Trophoblast cell (in vitro differentiated cells and primary cell): ENCODE measurements at regions not wholly inside any gene's neighbourhood (a gene's known extent, or its start where the extent isn't known, plus 50 kb on each side); places are given as distances from the start of the nearest gene placed in this dataset.

ENCODE experiments used
- DNase-seq, 2 donors: peaks; one replicate each; pipeline ENCODE4 v3.0.0-alpha.2; 2016
- H2AFZ ChIP-seq: 2 replicates; pipeline ENCODE4 v1.6.1; 2013; ENCODE audit warnings: low read length, moderate library complexity, mild to moderate bottlenecking; ENCODE audit not compliant: insufficient read depth, poor library complexity
- H2AK5ac ChIP-seq: 2 replicates; pipeline ENCODE4 v1.6.1; 2013; ENCODE audit warnings: mild to moderate bottlenecking, low read length
- H2BK120ac ChIP-seq: 2 replicates; pipeline ENCODE4 v1.6.1; 2013; ENCODE audit warnings: low read length, mild to moderate bottlenecking, moderate library complexity; ENCODE audit not compliant: insufficient read depth, poor library complexity
- H2BK12ac ChIP-seq: 2 replicates; pipeline ENCODE4 v1.6.1; 2013; ENCODE audit warnings: mild to moderate bottlenecking, low read length, moderate library complexity
- H2BK5ac ChIP-seq: 2 replicates; pipeline ENCODE4 v1.6.1; 2013; ENCODE audit warnings: low read length, low read depth, moderate library complexity, mild to moderate bottlenecking; ENCODE audit not compliant: poor library complexity
- H3K14ac ChIP-seq: 2 replicates; pipeline ENCODE4 v1.6.1; 2013; ENCODE audit warnings: mild to moderate bottlenecking, low read length
- H3K18ac ChIP-seq: 2 replicates; pipeline ENCODE4 v1.6.1; 2013; ENCODE audit warnings: mild to moderate bottlenecking, low read length
- H3K23ac ChIP-seq: 2 replicates; pipeline ENCODE4 v1.6.1; 2013; ENCODE audit warnings: low read length
- H3K27ac ChIP-seq: 2 replicates; pipeline ENCODE4 v1.5.1; 2013; ENCODE audit warnings: low read depth, mild to moderate bottlenecking, inconsistent platforms, low read length, moderate library complexity
- H3K27me3 ChIP-seq: 2 replicates; pipeline ENCODE4 v1.6.1; 2013; ENCODE audit warnings: inconsistent platforms, mild to moderate bottlenecking, low read length, moderate library complexity; ENCODE audit not compliant: insufficient read depth
- H3K36me3 ChIP-seq, 2 experiments: 1 replicate in 1 of 2; 2 replicates in 1 of 2; pipeline ENCODE4 v1.6.1; 2013; ENCODE audit warnings: low read length in 2 of 2, mild to moderate bottlenecking in 2 of 2, moderate library complexity in 1 of 2; ENCODE audit not compliant: insufficient read depth in 2 of 2, control insufficient read depth in 1 of 2
- H3K4ac ChIP-seq: 2 replicates; pipeline ENCODE4 v1.6.1; 2013; ENCODE audit warnings: low read depth, mild to moderate bottlenecking, low read length, moderate library complexity
- H3K4me1 ChIP-seq, 2 experiments: 1 replicate in 1 of 2; 2 replicates in 1 of 2; pipeline ENCODE4 v1.6.1; 2013; ENCODE audit warnings: low read length in 2 of 2, mild to moderate bottlenecking in 2 of 2, moderate library complexity in 1 of 2; ENCODE audit not compliant: insufficient read depth in 2 of 2, control insufficient read depth in 1 of 2
- H3K4me2 ChIP-seq: 2 replicates; pipeline ENCODE4 v1.6.1; 2013; ENCODE audit warnings: inconsistent platforms, mild to moderate bottlenecking, low read length, moderate library complexity
- H3K4me3 ChIP-seq: 2 replicates; pipeline ENCODE4 v1.5.1; 2013; ENCODE audit warnings: mild to moderate bottlenecking, low read depth, low read length, inconsistent platforms
- H3K79me1 ChIP-seq: one replicate; pipeline ENCODE4 v1.6.1; 2013; ENCODE audit warnings: low read length
- H3K79me2 ChIP-seq: 2 replicates; pipeline ENCODE4 v1.6.1; 2013; ENCODE audit warnings: low read length, mild to moderate bottlenecking; ENCODE audit not compliant: control insufficient read depth, insufficient read depth, poor library complexity
- H3K9ac ChIP-seq: 2 replicates; pipeline ENCODE4 v1.6.1; 2013; ENCODE audit warnings: mild to moderate bottlenecking, low read length
- H3K9me3 ChIP-seq: 2 replicates; pipeline ENCODE4 v1.6.1; 2013; ENCODE audit warnings: low read depth, mild to moderate bottlenecking, control low read depth, inconsistent platforms, low read length; ENCODE audit not compliant: insufficient read depth
- H4K12ac ChIP-seq: 2 replicates; pipeline ENCODE4 v1.6.1; 2013; ENCODE audit warnings: low read depth, mild to moderate bottlenecking, low read length, moderate library complexity
- H4K8ac ChIP-seq: 2 replicates; pipeline ENCODE4 v1.6.1; 2013; ENCODE audit warnings: low read depth, mild to moderate bottlenecking, low read length, moderate library complexity
- H4K91ac ChIP-seq: one replicate; pipeline ENCODE4 v1.6.1; 2013; ENCODE audit warnings: low read depth, mild to moderate bottlenecking, low read length, moderate library complexity
- WGBS: extraction: QIAGEN DNeasy Blood & Tissue Kit; methylation state at CpG from one replicate; pipeline ENCODE4 v1.1.7; 2013; ENCODE audit warnings: missing lambda C conversion rate; ENCODE audit not compliant: insufficient read length, insufficient coverage; ENCODE audit errors: extremely low coverage; 5-methylcytosine and 5-hydroxymethylcytosine counted together

GRCh38 chr6:112780498-112781096 is 433.5 kb downstream of the RFPL4B start:
- no peak overlapping the region for H3K27ac ChIP-seq
- peaks cover 2% of the 10 kb centered on the region for H3K79me1 ChIP-seq
- H4K91ac ChIP-seq, result no peak overlapping the region
- no peak overlapping the region for H3K23ac ChIP-seq
- H2AK5ac ChIP-seq, result no peak overlapping the region
- no CpG with 5 or more reads among the region's 9 CpGs for WGBS
- H3K9me3 ChIP-seq, result no peaks in the 10 kb centered on the region
- no peak overlapping the region for H3K18ac ChIP-seq
- H3K27me3 ChIP-seq, result no peaks in the 10 kb centered on the region
- H3K4me1 ChIP-seq, result no peaks in the 10 kb centered on the region
- DNase-seq, result peak; percentile 78 to 89
- no peak overlapping the region for H3K9ac ChIP-seq
- no peak overlapping the region for H2BK5ac ChIP-seq
- H4K8ac ChIP-seq, result no peak overlapping the region
- no peak overlapping the region for H3K14ac ChIP-seq
- no peak overlapping the region for H3K4ac ChIP-seq
- H2BK120ac ChIP-seq, result no peak overlapping the region
- no peaks in the 10 kb centered on the region for H3K79me2 ChIP-seq
- H3K4me3 ChIP-seq, result no peak overlapping the region
- no peak overlapping the region for H3K4me2 ChIP-seq
- no peak overlapping the region for H4K12ac ChIP-seq
- no peak overlapping the region for H2BK12ac ChIP-seq
- no peaks in the 10 kb centered on the region for H3K36me3 ChIP-seq
- H2AFZ ChIP-seq, result no peak overlapping the region

DNA sequence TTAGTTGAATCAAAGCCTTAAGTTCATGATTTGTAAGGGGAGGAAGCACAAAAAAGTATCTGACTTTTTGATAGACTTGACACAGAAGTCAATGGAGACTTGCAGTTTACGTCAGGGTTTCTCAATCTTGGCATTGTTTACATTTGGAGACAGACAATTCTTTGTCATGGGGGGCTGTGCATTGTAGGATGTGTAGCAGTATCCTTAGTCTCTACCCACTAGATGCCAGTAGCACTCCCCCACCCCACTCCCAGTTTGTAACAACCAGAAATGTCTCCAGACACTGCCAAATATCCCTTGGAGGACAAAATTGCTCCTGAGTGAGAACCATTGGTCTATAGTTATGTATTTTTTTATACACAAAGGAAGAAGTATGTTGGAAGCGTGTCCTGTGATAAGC is 434.1 kb downstream of the RFPL4B start:
- Histone ChIP-seq H3K4me3 (no peak overlapping the region), H2BK12ac (peak overlapping the region; percentile 64), H2BK120ac (peak overlapping the region; percentile 17), H3K27ac (no peak overlapping the region), H3K18ac (no peak overlapping the region), H3K14ac (no peak overlapping the region), H3K23ac (no peak overlapping the region), H3K79me1 (peaks cover 2% of the 10 kb centered on the region), H3K27me3 (no peaks in the 10 kb centered on the region), H2AFZ (no peak overlapping the region), H2BK5ac (no peak overlapping the region), H2AK5ac (no peak overlapping the region), H3K9ac (no peak overlapping the region), H3K36me3 (no peaks in the 10 kb centered on the region), H3K79me2 (no peaks in the 10 kb centered on the region), H4K12ac (no peak overlapping the region), H3K4me1 (no peaks in the 10 kb centered on the region), H3K4ac (no peak overlapping the region), H4K8ac (no peak overlapping the region), H4K91ac (no peak overlapping the region), H3K4me2 (no peak overlapping the region), H3K9me3 (no peaks in the 10 kb centered on the region)
- no peak for DNase-seq
- no CpG with 5 or more reads among the region's 2 CpGs for WGBS

GRCh38 chr6:112785408-112785807 is 438.3 kb downstream of the RFPL4B start:
- no CpG with 5 or more reads among the region's 2 CpGs for WGBS

GRCh38 chr6:112786801-112787200 is 439.7 kb downstream of the RFPL4B start:
- Histone ChIP-seq H4K12ac (no peak overlapping the region), H2BK12ac (no peak overlapping the region), H3K4me3 (no peak overlapping the region), H3K4me1 (no peaks in the 10 kb centered on the region), H3K4ac (no peak overlapping the region), H3K4me2 (no peak overlapping the region), H3K9me3 (no peaks in the 10 kb centered on the region), H3K27ac (no peak overlapping the region), H2AK5ac (no peak overlapping the region), H3K36me3 (no peaks in the 10 kb centered on the region), H2AFZ (no peak overlapping the region), H3K18ac (no peak overlapping the region), H2BK5ac (no peak overlapping the region), H3K79me1 (peaks cover 2% of the 10 kb centered on the region), H3K79me2 (no peaks in the 10 kb centered on the region), H4K91ac (no peak overlapping the region), H3K9ac (no peak overlapping the region), H2BK120ac (no peak overlapping the region), H3K14ac (no peak overlapping the region), H3K23ac (no peak overlapping the region), H3K27me3 (no peaks in the 10 kb centered on the region), H4K8ac (no peak overlapping the region)
- DNase-seq, result no peak
- whole genome bisulfite sequencing, result no CpG with 5 or more reads among the region's 2 CpGs

More at GRCh38 chr6:112785408-112785807, 438.3 kb downstream of the RFPL4B start:
- Histone ChIP-seq H4K8ac (no peak overlapping the region), H3K9ac (no peak overlapping the region), H3K4me1 (no peaks in the 10 kb centered on the region), H2BK120ac (no peak overlapping the region), H3K14ac (no peak overlapping the region), H3K9me3 (no peaks in the 10 kb centered on the region), H3K4me2 (no peak overlapping the region), H4K91ac (no peak overlapping the region), H3K27me3 (no peaks in the 10 kb centered on the region), H3K27ac (no peak overlapping the region), H4K12ac (no peak overlapping the region), H3K23ac (no peak overlapping the region), H2BK5ac (no peak overlapping the region), H3K4ac (no peak overlapping the region), H3K36me3 (no peaks in the 10 kb centered on the region), H3K4me3 (no peak overlapping the region), H2BK12ac (no peak overlapping the region), H3K79me2 (no peaks in the 10 kb centered on the region), H3K18ac (no peak overlapping the region), H2AK5ac (no peak overlapping the region), H3K79me1 (peaks cover 2% of the 10 kb centered on the region), H2AFZ (no peak overlapping the region)
- DNase-seq, result no peak
